ENCODE measurements at regions not wholly inside any gene's neighbourhood (a gene's known extent, or its start where the extent isn't known, plus 50 kb on each side); places are given as distances from the start of the nearest gene placed in this dataset.

GRCh38 chr19:28457620-28458019 is 755.3 kb downstream of the UQCRFS1 start:
- no peak for DNase-seq (ENCODE audit: low read depth, low spot score)
- no peaks in the 10 kb centered on the region for H3K4me1 ChIP-seq (ENCODE audit: insufficient read depth, insufficient read length)
- H3K27me3 ChIP-seq (ENCODE audit: insufficient read depth, insufficient read length): no peaks in the 10 kb centered on the region
- H3K9me3 ChIP-seq (ENCODE audit: insufficient read depth, low read length): no peaks in the 10 kb centered on the region
- H3K4me3 ChIP-seq (ENCODE audit: insufficient read length, low read depth): no peak overlapping the region
- H3K9ac ChIP-seq (ENCODE audit: insufficient read length, low read depth): no peak overlapping the region
- H3K36me3 ChIP-seq (ENCODE audit: insufficient read depth, insufficient read length, low read length): no peaks in the 10 kb centered on the region
- no peak for TF ChIP-seq ZNF274 (IDR thresholded peaks at IDR 0.05; ENCODE audit: low read depth, low read length)
- TF ChIP-seq YY1 (IDR thresholded peaks at IDR 0.05; ENCODE audit: insufficient read depth, insufficient read length): no peak
- TF ChIP-seq SUZ12 (IDR thresholded peaks at IDR 0.05; ENCODE audit: extremely low read depth, insufficient read depth, insufficient read length): no peak

- Histone ChIP-seq H3K27me3 (ENCODE audit: insufficient read depth, insufficient read length) (no peaks in the 10 kb centered on the region), H3K4me3 (ENCODE audit: insufficient read length, low read depth) (no peak overlapping the region), H3K9ac (ENCODE audit: insufficient read length, low read depth) (no peak overlapping the region), H3K36me3 (ENCODE audit: insufficient read depth, insufficient read length, low read length) (no peaks in the 10 kb centered on the region), H3K4me1 (ENCODE audit: insufficient read depth, insufficient read length) (no peaks in the 10 kb centered on the region), H3K9me3 (ENCODE audit: insufficient read depth, low read length) (no peaks in the 10 kb centered on the region)
- TF ChIP-seq YY1 (IDR thresholded peaks at IDR 0.05; ENCODE audit: insufficient read depth, insufficient read length) (no peak), ZNF274 (IDR thresholded peaks at IDR 0.05; ENCODE audit: low read depth, low read length) (no peak), SUZ12 (IDR thresholded peaks at IDR 0.05; ENCODE audit: extremely low read depth, insufficient read depth, insufficient read length) (no peak)
- DNase-seq (ENCODE audit: low read depth, low spot score): no peak
These were observed 756.1 kb downstream of the UQCRFS1 start for GRCh38 chr19:28456708-28457320.

DNA sequence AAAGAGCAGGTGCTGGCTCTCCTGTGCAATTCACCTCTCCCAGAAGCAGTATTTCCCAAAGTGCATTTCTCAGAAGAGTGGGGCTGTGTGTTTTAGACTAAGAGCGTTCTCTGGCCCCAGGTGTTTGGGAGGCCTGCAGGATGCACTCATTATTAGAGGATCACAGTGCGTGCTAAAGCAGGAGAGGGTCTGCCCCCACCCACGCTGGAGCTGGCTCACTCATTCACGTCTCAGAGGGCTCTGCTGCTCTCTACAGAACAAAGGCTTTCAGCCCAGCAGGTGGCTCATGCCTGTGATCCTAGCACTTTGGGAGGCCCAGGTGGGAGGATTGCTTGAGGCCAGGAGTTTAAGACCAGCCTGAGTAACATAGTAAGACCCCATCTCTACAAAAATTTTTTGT is 756.7 kb downstream of the UQCRFS1 start:
- Histone ChIP-seq H3K4me1 (ENCODE audit: insufficient read depth, insufficient read length) (no peaks in the 10 kb centered on the region), H3K9me3 (ENCODE audit: insufficient read depth, low read length) (no peaks in the 10 kb centered on the region), H3K4me3 (ENCODE audit: insufficient read length, low read depth) (no peak overlapping the region), H3K27me3 (ENCODE audit: insufficient read depth, insufficient read length) (no peaks in the 10 kb centered on the region), H3K36me3 (ENCODE audit: insufficient read depth, insufficient read length, low read length) (no peaks in the 10 kb centered on the region), H3K9ac (ENCODE audit: insufficient read length, low read depth) (no peak overlapping the region)
- DNase-seq (ENCODE audit: low read depth, low spot score): no peak
- TF ChIP-seq YY1 (IDR thresholded peaks at IDR 0.05; ENCODE audit: insufficient read depth, insufficient read length): no peak
- TF ChIP-seq ZNF274 (IDR thresholded peaks at IDR 0.05; ENCODE audit: low read depth, low read length): no peak
- TF ChIP-seq SUZ12 (IDR thresholded peaks at IDR 0.05; ENCODE audit: extremely low read depth, insufficient read depth, insufficient read length): no peak

GRCh38 chr19:28454083-28454482 is 758.9 kb downstream of the UQCRFS1 start:
- Histone ChIP-seq H3K9ac (ENCODE audit: insufficient read length, low read depth) (no peak overlapping the region), H3K4me1 (ENCODE audit: insufficient read depth, insufficient read length) (no peaks in the 10 kb centered on the region), H3K4me3 (ENCODE audit: insufficient read length, low read depth) (no peak overlapping the region), H3K36me3 (ENCODE audit: insufficient read depth, insufficient read length, low read length) (no peaks in the 10 kb centered on the region), H3K27me3 (ENCODE audit: insufficient read depth, insufficient read length) (no peaks in the 10 kb centered on the region), H3K9me3 (ENCODE audit: insufficient read depth, low read length) (no peaks in the 10 kb centered on the region)
- DNase-seq (ENCODE audit: low read depth, low spot score): no peak
- TF ChIP-seq SUZ12 (IDR thresholded peaks at IDR 0.05; ENCODE audit: extremely low read depth, insufficient read depth, insufficient read length) (no peak), YY1 (IDR thresholded peaks at IDR 0.05; ENCODE audit: insufficient read depth, insufficient read length) (no peak), ZNF274 (IDR thresholded peaks at IDR 0.05; ENCODE audit: low read depth, low read length) (no peak)

GRCh38 chr19:28453420-28453819 is 759.5 kb downstream of the UQCRFS1 start:
- Histone ChIP-seq H3K4me3 (ENCODE audit: insufficient read length, low read depth) (no peak overlapping the region), H3K4me1 (ENCODE audit: insufficient read depth, insufficient read length) (no peaks in the 10 kb centered on the region), H3K9ac (ENCODE audit: insufficient read length, low read depth) (no peak overlapping the region), H3K36me3 (ENCODE audit: insufficient read depth, insufficient read length, low read length) (no peaks in the 10 kb centered on the region), H3K9me3 (ENCODE audit: insufficient read depth, low read length) (no peaks in the 10 kb centered on the region), H3K27me3 (ENCODE audit: insufficient read depth, insufficient read length) (no peaks in the 10 kb centered on the region)
- no peak for TF ChIP-seq SUZ12 (IDR thresholded peaks at IDR 0.05; ENCODE audit: extremely low read depth, insufficient read depth, insufficient read length)
- TF ChIP-seq YY1 (IDR thresholded peaks at IDR 0.05; ENCODE audit: insufficient read depth, insufficient read length): no peak
- no peak for TF ChIP-seq ZNF274 (IDR thresholded peaks at IDR 0.05; ENCODE audit: low read depth, low read length)
- no peak for DNase-seq (ENCODE audit: low read depth, low spot score)

GRCh38 chr19:28449803-28450202 is 763.1 kb downstream of the UQCRFS1 start:
- no peak for TF ChIP-seq YY1 (IDR thresholded peaks at IDR 0.05; ENCODE audit: insufficient read depth, insufficient read length)
- TF ChIP-seq SUZ12 (IDR thresholded peaks at IDR 0.05; ENCODE audit: extremely low read depth, insufficient read depth, insufficient read length): no peak
- TF ChIP-seq ZNF274 (IDR thresholded peaks at IDR 0.05; ENCODE audit: low read depth, low read length): no peak
- no peaks in the 10 kb centered on the region for H3K9me3 ChIP-seq (ENCODE audit: insufficient read depth, low read length)
- H3K9ac ChIP-seq (ENCODE audit: insufficient read length, low read depth): no peak overlapping the region
- H3K27me3 ChIP-seq (ENCODE audit: insufficient read depth, insufficient read length): no peaks in the 10 kb centered on the region
- DNase-seq (ENCODE audit: low read depth, low spot score): no peak
- no peaks in the 10 kb centered on the region for H3K4me1 ChIP-seq (ENCODE audit: insufficient read depth, insufficient read length)
- no peaks in the 10 kb centered on the region for H3K36me3 ChIP-seq (ENCODE audit: insufficient read depth, insufficient read length, low read length)
- no peak overlapping the region for H3K4me3 ChIP-seq (ENCODE audit: insufficient read length, low read depth)

DNA sequence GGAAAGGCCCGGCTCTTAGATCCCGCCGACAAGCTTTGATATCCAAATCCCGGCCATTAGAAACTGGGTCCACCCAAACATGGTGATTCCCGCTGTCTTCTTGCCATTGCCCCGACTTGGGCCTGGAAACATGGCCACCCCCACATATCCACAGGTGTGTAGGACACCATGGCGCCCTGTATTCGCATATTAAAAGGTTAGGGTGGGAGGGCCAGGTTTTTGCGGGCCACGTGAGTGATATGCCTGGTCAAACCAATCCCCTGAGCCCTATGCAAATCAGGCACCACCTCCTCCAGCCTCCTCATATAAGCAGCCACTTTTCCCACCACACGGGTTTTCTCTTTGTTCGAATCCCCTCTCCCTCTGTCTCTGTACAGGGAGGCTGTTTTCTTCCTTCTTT is 766.4 kb downstream of the UQCRFS1 start:
- Histone ChIP-seq H3K9me3 (ENCODE audit: insufficient read depth, low read length) (no peaks in the 10 kb centered on the region), H3K36me3 (ENCODE audit: insufficient read depth, insufficient read length, low read length) (no peaks in the 10 kb centered on the region), H3K4me3 (ENCODE audit: insufficient read length, low read depth) (no peak overlapping the region), H3K9ac (ENCODE audit: insufficient read length, low read depth) (no peak overlapping the region), H3K27me3 (ENCODE audit: insufficient read depth, insufficient read length) (no peaks in the 10 kb centered on the region), H3K4me1 (ENCODE audit: insufficient read depth, insufficient read length) (peaks cover 3% of the 10 kb centered on the region)
- DNase-seq (ENCODE audit: low read depth, low spot score): no peak
- no peak for TF ChIP-seq SUZ12 (IDR thresholded peaks at IDR 0.05; ENCODE audit: extremely low read depth, insufficient read depth, insufficient read length)
- TF ChIP-seq ZNF274 (IDR thresholded peaks at IDR 0.05; ENCODE audit: low read depth, low read length): no peak
- TF ChIP-seq YY1 (IDR thresholded peaks at IDR 0.05; ENCODE audit: insufficient read depth, insufficient read length): no peak

Measured in NT2/D1 (cell line).